ENCODE measurements at regions not wholly inside any gene's neighbourhood (a gene's known extent, or its start where the extent isn't known, plus 50 kb on each side); places are given as distances from the start of the nearest gene placed in this dataset.

DNA sequence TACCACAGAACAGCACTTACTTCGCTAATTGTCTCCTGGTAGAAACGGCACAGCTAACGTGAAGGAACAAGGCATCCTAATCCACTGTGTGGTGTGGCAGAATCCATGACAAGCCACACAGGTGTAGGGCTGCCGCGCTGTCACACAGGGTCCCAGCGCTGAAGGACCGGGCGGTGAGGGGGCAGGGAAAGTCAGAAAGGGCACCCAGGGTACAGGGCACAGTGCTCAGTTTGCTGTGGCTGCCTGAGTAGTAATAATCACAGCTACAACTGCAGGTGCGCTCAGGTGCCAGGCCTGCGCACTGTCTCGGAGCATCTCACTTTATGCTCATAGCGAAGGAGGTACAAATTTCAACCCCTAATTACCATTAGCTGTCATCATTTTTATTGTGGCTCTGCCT is 55.2 kb upstream of the CAB39 start:
- no peak for TF ChIP-seq CTCF (conservative IDR thresholded peaks at IDR 0.05; ENCODE audit: low read length)
- TF ChIP-seq EZH2phosphoT487 (IDR thresholded peaks at IDR 0.05; ENCODE audit: borderline replicate concordance, low read depth, low read length): no peak
